Stimulated activated CD8-positive, alpha-beta memory T cell treated with anti-CD3 and anti-CD28 coated beads, Interleukin-4, amount 100 ng/mL, for 48 hours (primary cell): ENCODE measurements at regions not wholly inside any gene's neighbourhood (a gene's known extent, or its start where the extent isn't known, plus 50 kb on each side); places are given as distances from the start of the nearest gene placed in this dataset.
"Not testable (repeated sequence)": the region's sequence is repeated elsewhere in the genome, so short reads cannot be mapped to it uniquely, and the experiment has no call there.

Experiments
- DNase-seq: peaks from one replicate; pipeline ENCODE4 v3.0.0-alpha.2; 2020

DNA sequence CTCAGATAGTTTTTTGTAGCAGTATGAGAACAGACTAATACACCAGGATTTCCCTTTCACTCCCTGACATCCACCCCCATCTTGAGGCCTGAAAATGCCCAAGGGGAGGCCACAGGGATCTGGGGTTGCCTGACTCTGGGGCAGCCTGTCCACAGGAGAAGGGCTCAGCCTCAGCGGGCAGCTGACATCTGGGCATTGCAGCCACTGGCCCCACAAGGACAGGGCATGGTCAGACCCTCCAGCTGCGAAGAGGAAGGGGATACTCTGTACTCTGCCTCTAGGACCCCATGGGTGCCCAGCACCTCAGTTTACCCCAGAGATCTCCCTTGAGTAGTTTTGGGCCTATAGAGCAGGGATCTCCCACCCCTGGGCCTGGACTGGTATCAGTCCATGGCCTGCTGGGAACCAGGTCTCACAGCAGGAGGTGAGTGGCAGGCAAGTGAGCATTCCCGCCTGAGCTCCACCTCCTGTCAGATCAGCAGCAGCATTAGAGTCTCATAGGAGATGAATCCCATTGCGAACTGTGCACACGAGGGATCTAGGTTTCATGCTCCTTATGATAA, 138.9 kb downstream of the HMX1 start:
- DNase-seq = no peak

DNA sequence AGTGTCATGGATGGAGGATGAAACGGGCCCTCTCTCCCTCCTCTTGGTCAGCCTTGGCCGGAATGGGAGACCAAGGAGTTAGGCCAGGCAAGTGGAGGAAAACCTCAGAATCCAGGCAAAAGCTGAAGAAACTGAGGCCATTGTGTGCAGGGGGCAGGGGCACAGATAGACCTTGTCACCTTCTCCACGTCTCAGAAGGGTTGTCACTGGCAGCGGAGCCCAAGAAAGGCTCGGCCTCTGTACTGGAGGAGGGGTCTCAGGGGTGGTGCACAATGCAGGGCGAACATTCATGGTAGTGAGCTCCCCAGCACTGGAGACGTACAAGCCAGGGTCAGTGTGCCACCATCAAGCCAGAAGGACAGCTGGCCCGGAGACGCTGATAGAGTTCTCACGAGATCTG, 139.5 kb downstream of the CPZ start:
- no peak for DNase-seq

DNA sequence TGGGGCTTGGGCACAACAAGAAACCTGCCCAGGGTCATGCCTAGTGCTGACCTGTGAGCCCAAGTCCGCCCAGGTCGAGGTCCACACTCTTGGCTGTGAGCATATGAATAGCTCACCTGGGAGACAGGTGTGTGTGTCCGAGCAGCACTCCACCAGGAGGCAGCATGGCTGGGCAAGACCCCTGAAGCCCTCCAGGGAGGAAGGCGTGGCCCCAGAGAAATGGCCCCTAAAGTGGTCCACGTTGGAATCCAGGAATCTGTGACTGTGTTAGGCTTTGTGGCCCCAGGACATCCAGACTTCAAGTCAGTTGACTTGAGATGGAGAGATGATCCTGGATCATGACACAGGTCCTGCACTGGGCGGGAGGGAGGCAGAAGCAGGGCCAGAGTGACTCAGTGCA, 138.8 kb downstream of the CPZ start:
- DNase-seq = peak; percentile 5

GRCh38 chr4:8730681-8731080, 138.1 kb downstream of the CPZ start:
- no peak for DNase-seq

DNA sequence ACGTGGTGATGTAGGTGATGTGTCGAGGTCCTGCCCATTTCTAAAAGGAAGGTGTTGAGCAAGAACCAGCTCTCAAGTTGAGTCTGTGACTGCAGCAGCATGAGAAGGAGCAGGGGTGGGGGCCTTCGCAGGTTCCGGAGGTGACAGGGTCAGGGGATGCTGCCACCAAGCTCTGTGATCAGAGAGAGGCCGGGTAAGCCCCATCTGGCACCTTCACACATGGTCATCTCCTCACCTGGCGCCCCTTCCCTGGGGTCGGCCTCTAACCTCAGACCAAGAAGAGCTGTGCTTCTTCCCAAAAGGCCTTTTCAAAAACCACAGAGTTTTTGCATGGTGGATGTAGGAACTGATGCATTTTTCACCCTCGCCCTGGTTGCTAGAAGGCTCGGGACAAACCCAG, 137.6 kb downstream of the CPZ start:
- no peak for DNase-seq

DNA sequence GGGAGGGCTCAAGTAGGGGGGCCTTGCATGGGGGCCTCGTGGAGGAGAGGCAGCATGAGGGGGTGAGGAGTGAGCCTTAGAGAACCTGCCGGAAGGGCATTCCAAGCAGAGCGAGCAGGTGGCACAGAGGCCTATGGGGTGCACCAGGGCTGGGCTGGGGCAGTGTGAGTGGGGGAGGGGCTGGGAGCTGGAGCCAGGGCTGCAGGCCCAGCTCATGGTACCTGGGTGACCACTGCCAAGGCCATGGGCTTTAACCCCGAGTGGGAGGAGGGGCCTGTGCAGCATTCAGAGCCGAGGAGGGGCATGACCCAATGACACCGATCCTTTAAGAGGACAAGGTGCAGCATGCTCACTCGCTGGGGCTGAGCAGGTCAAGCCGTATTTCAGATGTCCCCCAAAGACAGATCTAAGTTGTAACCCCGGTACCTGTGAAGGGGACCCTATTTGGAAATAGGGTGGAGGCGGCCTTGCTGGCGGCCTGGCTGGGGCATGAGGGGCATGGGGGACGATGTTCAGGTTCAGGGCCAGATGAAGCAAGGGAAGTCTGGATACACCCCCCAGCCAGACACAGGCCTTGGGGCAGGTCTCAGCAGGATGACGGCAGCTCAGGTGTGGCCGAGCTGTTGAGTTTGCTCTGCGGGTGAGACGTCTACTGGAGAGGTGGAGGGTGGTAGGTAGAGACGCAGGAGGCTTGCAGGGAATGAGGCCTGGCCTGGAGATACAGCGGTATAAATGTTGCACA, 137.0 kb downstream of the CPZ start:
- no peak for DNase-seq

DNA sequence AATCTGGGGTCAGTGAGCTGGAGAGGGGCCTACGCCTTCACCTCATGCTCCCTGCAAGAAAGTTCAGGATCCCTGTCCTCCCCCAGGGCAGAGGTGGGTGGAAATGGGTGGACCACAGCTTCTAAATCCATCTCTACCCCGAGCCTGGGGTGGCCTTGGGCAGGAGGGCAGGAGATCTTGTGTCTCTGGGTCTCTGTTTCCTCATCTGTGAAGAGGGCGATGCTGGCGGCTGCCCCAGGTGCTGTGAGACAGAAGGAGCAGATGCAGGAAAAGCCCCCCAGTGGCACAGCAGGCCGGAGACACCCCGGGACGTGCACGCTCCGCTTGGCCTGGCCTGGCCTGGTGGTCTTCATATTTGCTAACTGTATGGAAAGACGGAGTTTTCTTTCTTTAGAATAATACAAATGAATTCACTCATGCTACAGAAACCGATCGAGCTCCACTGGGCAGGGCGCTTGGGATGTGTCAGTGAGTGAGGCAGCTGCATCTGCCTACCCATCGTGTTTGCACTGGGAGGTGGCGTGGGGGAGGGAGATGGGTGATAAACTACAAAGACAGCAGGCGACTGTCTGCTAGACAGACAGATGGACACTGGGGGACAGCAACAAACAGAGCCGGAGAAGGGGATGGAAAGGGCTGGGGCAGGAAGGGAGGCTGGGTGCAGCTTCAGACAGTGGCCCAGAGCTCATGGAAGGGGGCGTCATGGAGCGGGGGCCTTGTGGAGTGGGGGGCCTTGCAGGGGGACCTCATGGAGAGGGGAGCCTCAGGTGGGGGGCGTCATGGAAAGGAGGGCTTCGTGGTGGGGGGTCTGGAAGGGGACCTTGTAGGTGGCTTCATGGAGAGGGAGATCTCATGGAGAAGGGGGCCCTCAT, 136.2 kb downstream of the CPZ start:
- DNase-seq = peak; percentile 14

GRCh38 chr4:8727546-8728510, 135.3 kb downstream of the CPZ start:
- peak; percentile 14 for DNase-seq

DNA sequence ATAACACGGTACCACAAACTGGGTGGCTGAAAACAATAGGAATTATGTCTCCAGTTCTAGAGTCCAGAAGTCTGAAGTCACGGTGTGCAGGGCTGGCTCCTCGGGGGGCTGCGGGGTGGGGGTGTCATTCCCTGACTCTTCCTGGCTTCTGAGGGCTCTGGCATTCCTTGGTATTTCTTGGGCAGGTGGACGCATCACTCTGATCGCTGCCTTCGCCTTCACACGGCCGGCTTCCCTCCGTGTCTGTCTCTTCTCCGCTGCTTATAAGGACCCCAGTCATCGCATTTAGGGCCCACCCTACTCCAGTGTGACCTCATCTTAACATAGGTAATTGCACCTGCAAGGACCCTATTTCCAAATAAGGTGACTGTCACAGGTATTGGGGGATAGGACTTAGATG, 134.6 kb downstream of the CPZ start:
- peak; percentile 4 for DNase-seq

- DNase-seq = peak; percentile 16
Measured at GRCh38 chr4:8726344-8726851, 133.8 kb downstream of the CPZ start.

GRCh38 chr4:8725845-8726244, 133.3 kb downstream of the CPZ start:
- peak; percentile 10 for DNase-seq

GRCh38 chr4:8725071-8725841, 132.7 kb downstream of the CPZ start:
- DNase-seq = no peak

- DNase-seq = no peak
Measured at GRCh38 chr4:8724436-8725070, 132.0 kb downstream of the CPZ start.

DNA sequence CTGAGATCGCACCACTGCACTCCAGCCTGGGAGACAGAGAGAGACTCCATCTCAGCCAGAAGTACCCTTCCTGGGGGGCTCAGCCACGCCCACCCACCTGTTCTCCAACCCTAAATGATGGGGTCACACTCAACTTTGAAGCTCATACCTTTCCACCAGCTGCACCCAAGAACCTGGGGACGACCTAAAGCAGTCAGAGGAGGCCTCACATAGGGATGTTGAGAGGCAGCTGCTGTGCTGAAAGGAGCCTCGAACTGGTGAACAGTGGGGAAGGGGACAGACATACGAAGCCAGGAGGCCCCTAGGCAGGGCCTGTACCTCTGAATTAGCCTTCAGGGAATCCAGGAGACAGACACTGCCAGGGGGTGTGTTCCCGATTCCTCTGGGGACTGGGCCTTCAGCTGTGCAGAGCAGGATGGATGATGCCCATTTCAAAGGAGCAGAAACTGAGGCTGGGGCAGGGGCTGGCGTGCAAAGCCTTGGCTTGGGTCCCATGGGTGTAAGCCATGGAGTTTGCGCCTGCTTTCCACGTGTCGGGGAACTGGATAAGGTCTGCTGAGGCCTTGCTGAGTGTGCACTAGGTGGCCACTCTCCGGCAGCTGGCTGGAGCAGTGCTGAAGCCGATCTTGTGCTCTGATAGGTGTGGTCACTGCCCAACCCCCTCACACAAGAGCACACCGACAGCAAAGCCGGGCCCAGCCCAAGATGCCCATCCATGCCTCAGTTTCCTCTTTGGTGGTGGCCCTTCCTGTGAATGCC, 130.8 kb downstream of the CPZ start:
- no peak for DNase-seq

- DNase-seq = no peak
Measured at GRCh38 chr4:8722556-8722955, 130.0 kb downstream of the CPZ start.

DNA sequence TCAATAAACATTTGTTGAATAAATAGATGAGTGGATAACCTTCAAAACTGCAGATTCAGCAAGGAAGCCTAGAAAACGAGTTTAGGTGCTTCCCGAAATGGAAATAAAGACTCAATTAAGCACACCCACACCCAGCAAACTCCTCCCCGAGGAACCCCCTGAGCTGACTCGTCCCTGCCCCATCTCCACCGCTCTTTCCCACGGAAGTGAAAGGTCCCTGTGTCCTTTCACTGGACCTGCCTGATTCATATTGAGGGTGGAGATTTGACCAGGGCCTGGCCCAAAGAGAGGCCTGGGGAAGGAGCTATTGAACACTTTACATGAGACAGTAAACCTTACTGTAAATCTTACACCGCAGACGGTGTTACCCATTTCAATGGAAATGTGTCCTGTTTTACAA, 129.1 kb downstream of the CPZ start:
- no peak for DNase-seq

DNA sequence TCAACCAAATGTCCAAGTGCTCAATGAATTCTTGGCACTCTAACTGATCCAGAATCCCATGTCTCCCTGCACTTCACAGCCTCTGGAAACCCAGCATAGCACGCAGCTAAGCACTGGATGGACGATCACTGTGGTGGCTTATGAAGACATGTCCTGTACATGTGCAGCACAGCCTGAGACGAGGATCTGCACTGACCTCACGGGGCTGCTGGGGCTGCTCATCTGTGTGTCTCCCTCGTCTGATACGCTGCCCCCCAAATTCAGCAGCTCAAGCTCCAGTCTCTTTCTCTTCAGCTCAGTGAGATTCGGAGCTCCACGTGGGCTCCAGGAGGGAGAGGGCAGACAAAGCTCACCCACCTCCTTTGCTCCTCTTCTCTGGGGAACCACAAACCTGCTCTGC, 126.9 kb downstream of the CPZ start:
- no peak for DNase-seq

- not testable (repeated sequence) for DNase-seq
Measured at GRCh38 chr4:8717470-8717869, 124.9 kb downstream of the CPZ start.

DNA sequence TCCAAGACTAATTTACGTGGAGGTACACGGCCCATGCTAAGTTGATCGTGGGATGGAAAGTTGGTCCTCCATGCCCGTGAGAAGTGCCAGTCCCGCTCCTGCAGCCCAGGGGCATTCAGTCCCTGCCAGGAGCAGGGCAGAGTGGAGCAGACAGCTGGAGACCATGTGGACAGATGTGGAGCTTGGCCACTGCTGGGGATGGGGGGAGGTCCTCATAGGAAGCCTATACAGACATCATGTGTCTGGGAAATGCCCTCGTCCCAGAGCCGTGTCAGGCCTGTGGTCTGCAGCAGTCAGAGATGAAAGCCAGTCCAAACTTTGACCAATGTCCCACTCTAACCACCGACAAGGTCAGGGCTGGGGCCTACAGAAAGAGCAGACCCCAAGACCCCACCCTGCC, 118.4 kb downstream of the CPZ start:
- no peak for DNase-seq

- no peak for DNase-seq
Measured at GRCh38 chr4:8710416-8710815, 117.9 kb downstream of the CPZ start.
